Left ventricle myocardium superior (tissue), 1 donor: ENCODE measurements at regions not wholly inside any gene's neighbourhood (a gene's known extent, or its start where the extent isn't known, plus 50 kb on each side); places are given as distances from the start of the nearest gene placed in this dataset.
A peak's percentile ranks its signal among the peaks of the same experiment; 100 is the strongest.
"Not testable (repeated sequence)": the region's sequence is repeated elsewhere in the genome, so short reads cannot be mapped to it uniquely, and the experiment has no call there.

Experiments
- ATAC-seq: fragments of 200-7000 bp; cut with Tn5 transposase; one replicate; pipeline ENCODE4 v1.9.1; 2020; ENCODE audit warnings: mild to moderate bottlenecking, moderate library complexity
- DNase-seq: peaks from one replicate; pipeline ENCODE4 v3.0.0-alpha.2; 2020
- intact Hi-C: fragments of 100-400 bp; cut with micrococcal nuclease; formaldehyde crosslinking; loops from one replicate; pipeline ENCODE4 v1.11.0; 2022
- donor health status: DM: no; HTN: yes; CAD: no; lungs with severe emphysema.

DNA sequence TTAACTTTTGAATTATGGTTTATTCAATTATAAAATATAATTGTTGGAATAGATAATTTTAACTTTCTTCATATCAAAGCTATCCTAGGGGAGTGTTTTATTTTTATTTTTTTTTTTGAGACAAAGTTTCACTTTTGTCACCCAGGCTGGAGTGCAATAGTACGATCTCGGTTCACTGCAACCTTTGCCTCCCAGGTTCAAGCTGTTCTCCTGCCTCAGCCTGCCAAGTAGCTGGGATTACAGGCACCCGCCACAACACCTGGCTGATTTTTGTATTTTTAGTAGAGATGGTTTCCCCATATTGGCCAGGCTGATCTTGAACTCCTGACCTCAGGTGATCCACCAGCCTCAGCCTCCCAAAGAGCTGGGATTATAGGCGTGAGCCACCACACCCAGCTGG is 489.0 kb upstream of the GRIN3A start:
- DNase-seq, intact Hi-C loops, ATAC-seq: not testable (repeated sequence)

DNA sequence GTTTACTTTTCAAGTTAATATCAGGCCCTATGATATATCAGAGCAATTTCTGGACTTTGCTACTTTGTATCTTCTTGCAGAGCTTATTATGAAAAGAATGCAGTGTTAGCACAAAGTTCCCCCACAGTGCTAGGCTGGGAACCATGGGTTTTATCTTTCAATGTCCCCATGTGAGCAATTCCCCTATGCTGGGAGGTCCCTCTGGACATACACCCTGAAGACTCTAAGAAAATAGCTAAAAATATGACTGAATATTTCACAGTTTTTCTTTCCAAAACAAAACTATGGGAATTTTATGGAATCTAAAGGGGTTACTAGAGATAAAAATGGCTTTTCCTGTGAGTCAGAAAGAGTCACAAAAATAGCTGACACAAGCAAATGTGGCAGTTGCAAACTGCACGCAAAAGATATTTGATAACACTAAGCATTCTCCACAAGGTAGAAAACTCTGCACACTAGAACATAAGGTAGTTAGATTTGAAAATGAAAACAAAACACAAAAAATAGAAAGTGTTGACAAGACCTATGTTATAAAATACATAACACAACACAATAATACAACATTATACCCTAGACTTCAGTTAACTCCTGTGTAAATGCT is 487.5 kb upstream of the GRIN3A start:
- ATAC-seq (peak; percentile 57), DNase-seq (no peak)
- intact Hi-C loops = no loop called here

DNA sequence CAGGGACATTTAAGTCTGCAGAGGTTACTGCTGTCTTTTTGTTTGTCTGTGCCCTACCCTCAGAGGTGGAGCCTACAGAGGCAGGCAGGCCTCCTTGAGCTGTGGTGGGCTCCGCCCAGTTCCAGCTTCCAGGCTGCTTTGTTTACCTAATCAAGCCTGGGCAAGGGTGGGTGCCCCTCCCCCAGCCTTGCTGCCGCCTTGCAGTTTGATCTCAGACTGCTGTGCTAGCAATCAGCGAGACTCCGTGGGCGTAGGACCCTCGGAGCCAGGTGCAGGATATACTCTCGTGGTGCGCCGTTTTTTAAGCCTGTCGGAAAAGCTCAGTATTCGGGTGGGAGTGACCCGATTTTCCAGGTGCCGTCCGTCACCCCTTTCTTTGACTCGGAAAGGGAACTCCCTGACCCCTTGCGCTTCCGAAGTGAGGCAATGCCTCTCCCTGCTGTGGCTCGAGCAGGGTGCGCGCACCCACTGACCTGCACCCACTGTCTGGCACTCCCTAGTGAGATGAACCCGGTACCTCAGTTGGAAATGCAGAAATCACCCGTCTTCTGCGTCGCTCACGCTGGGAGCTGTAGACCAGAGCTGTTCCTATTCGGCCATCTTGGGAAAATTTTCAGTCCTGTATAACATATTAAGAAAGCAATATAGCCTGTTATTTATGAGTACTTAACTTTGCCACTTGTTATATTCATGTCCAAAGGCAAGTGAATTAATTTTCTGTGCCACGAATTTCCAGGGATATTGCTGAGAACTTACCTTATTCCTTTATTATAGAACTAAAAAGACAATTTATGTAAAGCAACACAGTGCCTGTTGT is 485.1 kb upstream of the GRIN3A start:
- ATAC-seq, intact Hi-C loops: not testable (repeated sequence)

DNA sequence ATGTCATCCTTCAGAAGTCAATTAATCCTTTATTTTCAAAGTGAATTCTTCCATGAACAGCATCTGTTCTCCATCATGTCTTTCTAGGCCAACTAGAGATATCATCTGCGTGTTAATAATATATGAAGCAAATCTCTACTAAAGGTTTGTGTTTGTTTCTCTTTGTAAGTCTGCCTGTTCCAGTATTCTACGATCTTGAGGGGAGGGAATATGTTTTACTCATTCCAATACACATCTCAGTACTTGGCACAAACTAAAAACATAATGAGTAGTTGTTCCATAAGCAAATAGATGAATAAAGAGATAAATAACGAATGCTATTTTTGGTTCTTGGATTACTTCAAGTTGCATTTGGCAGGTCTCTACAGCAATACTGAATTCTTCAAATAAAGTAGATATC is 470.7 kb upstream of the GRIN3A start:
- intact Hi-C loops = no loop called here
- DNase-seq = no peak
- ATAC-seq = no peak

More for the DNA sequence above, 485.1 kb upstream of the GRIN3A start:
- DNase-seq = not testable (repeated sequence)

GRCh38 chr9:102206432-102206831 is 468.0 kb upstream of the GRIN3A start:
- ATAC-seq = no peak
- intact Hi-C loops = no loop called here
- no peak for DNase-seq

DNA sequence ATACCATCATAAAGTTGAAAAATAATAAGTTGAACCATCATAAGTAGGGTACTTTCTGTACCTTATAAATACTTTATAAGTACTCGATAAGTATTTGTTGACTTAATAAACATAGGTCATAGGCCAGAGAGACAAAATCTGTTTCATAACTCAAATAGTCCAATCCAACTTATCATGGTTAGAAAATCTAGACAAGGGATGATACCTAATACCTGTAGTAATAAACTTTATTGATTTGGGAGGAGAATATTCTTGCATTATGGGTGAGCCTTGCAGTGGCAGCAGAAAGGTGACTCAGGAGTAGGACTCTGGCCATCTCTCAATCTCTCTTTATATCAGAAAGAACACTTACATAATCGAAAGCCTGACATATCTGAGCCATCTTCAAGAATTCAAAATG is 466.8 kb upstream of the GRIN3A start:
- intact Hi-C loops = no loop called here

GRCh38 chr9:102202126-102202525 is 463.7 kb upstream of the GRIN3A start:
- DNase-seq (no peak), ATAC-seq (no peak)
- intact Hi-C loops = no loop called here

More for the DNA sequence above, 466.8 kb upstream of the GRIN3A start:
- ATAC-seq (no peak), DNase-seq (no peak)

DNA sequence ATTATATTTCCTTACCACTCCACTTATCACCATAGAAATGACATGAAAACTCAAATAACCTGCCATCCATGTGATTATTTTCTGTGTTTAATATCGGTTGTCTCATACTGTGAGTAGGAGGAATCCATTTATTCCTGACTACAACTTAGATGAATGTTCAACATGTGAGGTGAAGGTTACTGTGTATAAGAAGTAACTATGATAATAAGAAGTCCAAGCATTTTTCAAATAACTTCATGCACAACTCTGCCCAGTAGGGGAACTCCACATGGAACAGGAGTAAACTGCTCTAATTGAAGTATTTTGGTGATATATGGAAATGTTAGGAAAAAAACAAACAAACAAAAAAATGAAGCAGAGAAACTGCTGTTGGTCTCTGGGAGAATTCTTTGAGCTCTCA is 447.5 kb upstream of the GRIN3A start:
- intact Hi-C loops = no loop called here
- peak; percentile 23 for ATAC-seq

GRCh38 chr9:102185371-102185770 is 446.9 kb upstream of the GRIN3A start:
- intact Hi-C loops = no loop called here
- DNase-seq = no peak
- peak; percentile 95 for ATAC-seq

More for the DNA sequence above, 447.5 kb upstream of the GRIN3A start:
- DNase-seq = no peak

- intact Hi-C loops = no loop called here
- DNase-seq (no peak), ATAC-seq (no peak)
Measured at GRCh38 chr9:102178811-102179210, 440.4 kb upstream of the GRIN3A start.

GRCh38 chr9:102174202-102174601 is 435.8 kb upstream of the GRIN3A start:
- DNase-seq, ATAC-seq: not testable (repeated sequence)

GRCh38 chr9:102164247-102164646 is 425.8 kb upstream of the GRIN3A start:
- no peak for DNase-seq
- intact Hi-C loops = no loop called here
- ATAC-seq = no peak

More at GRCh38 chr9:102174202-102174601, 435.8 kb upstream of the GRIN3A start:
- intact Hi-C loops = not testable (repeated sequence)

DNA sequence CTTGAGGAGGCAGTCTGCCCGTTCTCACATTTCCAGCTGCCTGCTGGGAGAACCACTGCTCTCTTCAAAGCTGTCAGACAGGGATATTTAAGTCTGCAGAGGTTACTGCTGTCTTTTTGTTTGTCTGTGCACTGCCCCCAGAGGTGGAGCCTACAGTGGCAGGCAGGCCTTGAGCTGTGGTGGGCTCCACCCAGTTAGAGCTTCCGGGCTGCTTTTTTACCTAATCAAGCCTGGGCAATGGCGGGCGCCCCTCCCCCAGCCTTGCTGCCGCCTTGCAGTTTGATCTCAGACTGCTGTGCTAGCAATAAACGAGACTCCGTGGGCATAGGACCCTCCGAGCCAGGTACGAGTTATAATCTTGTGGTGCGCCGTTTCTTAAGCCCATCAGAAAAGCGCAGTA is 414.6 kb upstream of the GRIN3A start:
- ATAC-seq, DNase-seq, intact Hi-C loops: not testable (repeated sequence)

DNA sequence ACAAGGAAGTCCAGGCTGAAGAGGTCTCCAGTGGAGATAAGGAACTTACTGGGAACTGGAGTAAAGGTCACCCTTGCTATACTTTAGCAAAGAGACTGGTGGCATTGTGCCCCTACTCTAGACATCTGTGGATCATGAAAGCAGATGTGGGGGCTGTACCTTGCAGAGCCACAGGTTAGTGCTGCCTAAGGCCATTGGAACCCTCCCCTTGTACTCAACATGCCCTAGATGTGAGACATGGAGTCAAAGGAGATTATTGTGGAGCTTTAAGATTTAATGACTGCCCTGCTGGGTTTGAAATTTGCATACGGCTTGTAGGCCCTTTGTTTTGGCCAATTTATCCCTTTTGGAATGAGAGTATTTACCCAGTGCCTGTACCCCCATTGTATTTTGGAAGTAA is 397.3 kb upstream of the GRIN3A start:
- DNase-seq (no peak), ATAC-seq (no peak)
- intact Hi-C loops = no loop called here

DNA sequence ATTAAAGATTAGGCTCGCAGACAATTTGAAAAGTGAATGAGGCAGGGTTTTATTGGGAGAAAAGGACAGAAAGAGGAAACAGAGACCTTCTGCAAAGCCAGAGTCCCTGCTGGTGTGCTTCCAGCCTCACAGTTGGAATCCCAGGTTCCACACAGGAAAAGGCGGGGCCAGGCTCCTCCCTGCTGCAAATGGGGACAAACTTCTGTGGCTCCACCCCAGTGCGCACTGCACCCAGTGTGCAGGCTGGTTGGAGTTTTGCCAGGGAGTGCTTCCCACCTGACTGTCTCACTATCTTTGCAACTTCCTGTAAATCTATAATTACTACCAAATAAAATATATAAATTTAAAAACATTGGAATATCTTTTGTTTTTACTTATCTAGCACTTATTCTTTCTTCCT is 386.0 kb upstream of the GRIN3A start:
- no peak for ATAC-seq
- no peak for DNase-seq
- intact Hi-C loops = no loop called here

GRCh38 chr9:102114557-102114956 is 376.1 kb upstream of the GRIN3A start:
- ATAC-seq = no peak
- intact Hi-C loops = no loop called here
- no peak for DNase-seq

- intact Hi-C loops = no loop called here
- ATAC-seq (no peak), DNase-seq (no peak)
Measured at GRCh38 chr9:102113191-102113590, 374.7 kb upstream of the GRIN3A start.

DNA sequence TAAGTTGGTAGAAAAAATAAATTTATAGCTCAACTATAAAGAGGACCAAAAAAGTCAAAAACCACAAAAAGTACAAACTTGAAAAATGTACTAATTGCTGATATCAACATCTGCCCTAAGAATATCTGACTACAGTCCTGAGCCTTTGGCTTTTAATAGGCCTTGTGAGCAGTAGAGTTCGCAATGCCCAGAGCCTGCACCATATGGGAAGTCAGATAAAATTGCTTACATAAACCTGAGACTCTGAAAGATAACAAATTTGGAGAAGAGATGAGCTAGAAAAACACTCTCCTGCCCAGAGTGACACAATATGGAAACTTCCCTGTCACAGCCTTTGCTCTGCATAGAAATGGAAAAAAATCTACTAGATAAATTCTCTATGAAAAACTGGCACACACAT is 368.0 kb upstream of the GRIN3A start:
- ATAC-seq = no peak
- no peak for DNase-seq
- intact Hi-C loops = no loop called here

- no peak for ATAC-seq
- no peak for DNase-seq
- intact Hi-C loops = no loop called here
Measured at GRCh38 chr9:102101723-102102122, 363.3 kb upstream of the GRIN3A start.

DNA sequence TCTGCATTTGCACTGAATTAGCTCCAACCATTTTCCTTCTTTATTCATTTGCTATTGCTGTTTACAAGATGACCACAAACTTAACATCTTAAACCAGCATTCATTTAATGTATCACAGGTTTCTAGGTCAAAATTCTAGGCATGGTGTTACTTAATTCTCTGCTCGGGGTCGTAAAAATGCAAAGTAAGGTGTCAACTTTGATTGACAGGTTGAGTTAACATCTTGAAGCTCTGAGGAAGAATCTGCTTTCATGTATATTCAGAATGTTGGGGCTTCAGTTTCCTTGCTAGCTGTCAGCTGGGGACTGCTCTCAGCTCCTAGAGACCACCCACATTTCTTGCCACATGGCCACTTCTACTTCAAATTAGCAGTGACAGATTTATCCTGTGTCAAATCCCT is 348.7 kb upstream of the GRIN3A start:
- DNase-seq (no peak), ATAC-seq (no peak)
- intact Hi-C loops = no loop called here

DNA sequence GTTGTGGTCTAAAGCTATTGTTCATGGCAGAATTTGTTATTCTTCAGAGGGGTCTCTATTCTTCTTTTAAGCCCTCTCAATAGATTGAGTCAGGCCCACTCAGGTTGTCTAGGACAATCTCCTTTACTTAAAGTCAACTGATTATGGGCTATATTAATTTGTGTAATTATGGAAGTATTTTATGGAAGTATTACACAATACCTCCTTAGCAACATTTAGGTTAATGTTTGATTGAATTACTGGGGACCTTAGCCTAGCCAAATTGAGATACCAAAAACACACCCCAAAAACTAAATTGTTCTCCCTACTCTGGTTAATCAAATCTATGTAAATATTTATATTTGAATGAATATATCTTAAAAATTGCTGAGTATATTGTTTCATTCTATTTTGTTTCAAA is 347.1 kb upstream of the GRIN3A start:
- intact Hi-C loops = no loop called here

More for the DNA sequence above, 347.1 kb upstream of the GRIN3A start:
- ATAC-seq (no peak), DNase-seq (no peak)
